Type B pancreatic cell (in vitro differentiated cells): ENCODE measurements at regions not wholly inside any gene's neighbourhood (a gene's known extent, or its start where the extent isn't known, plus 50 kb on each side); places are given as distances from the start of the nearest gene placed in this dataset.

Experiments
- DNase-seq: peaks from one replicate; pipeline ENCODE4 v3.0.0; 2021; ENCODE audit warnings: mixed read lengths; ENCODE audit not compliant: unreplicated experiment; ENCODE audit errors: extremely low spot score
- H3K27ac Mint-ChIP-seq: 2 replicates; pipeline ENCODE4 v1.8.0; 2021; ENCODE audit warnings: mild to moderate bottlenecking, mixed read lengths
- H3K27me3 Mint-ChIP-seq: 2 replicates; pipeline ENCODE4 v1.8.0; 2021; ENCODE audit warnings: mixed read lengths
- H3K36me3 Mint-ChIP-seq: 2 replicates; pipeline ENCODE4 v1.8.0; 2021; ENCODE audit warnings: mixed read lengths
- H3K4me1 Mint-ChIP-seq: one replicate; pipeline ENCODE4 v1.8.0; 2021; ENCODE audit warnings: mixed read lengths; ENCODE audit not compliant: unreplicated experiment
- H3K4me3 Mint-ChIP-seq: 2 replicates; pipeline ENCODE4 v1.8.0; 2021; ENCODE audit warnings: mild to moderate bottlenecking, mixed read lengths
- H3K9me3 Mint-ChIP-seq: 2 replicates; pipeline ENCODE4 v1.8.0; 2021; ENCODE audit warnings: mixed read lengths
- TF ChIP-seq, protein P1 (sequence below): fragments of 200-600 bp; sonication (generic); conservative IDR thresholded peaks from 2 replicates; pipeline ENCODE4 v1.5.0; 2021; ENCODE audit warnings: antibody characterized with exemption, mild to moderate bottlenecking

DNA sequence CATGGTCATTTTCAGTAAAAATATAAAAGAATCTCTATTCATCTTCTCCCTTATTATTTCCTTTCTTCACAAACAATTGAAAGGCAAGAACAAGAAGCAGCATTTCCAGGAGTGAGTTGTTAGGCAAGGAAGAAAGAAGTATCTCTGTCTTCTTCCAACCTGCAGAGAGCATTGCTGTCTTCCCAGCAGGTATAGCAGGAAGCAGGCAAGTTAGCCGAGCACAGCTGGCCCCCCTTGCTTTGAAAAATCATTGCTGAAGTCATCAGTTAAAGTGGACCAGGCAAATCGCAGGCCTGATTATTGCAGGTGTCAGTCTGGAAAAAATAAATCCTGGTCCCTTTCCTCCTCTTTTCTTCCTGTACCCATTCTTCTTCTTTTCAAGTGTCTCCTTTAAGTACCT lies 353.1 kb upstream of the BRINP1 start:
- TF ChIP-seq, protein P1, sequence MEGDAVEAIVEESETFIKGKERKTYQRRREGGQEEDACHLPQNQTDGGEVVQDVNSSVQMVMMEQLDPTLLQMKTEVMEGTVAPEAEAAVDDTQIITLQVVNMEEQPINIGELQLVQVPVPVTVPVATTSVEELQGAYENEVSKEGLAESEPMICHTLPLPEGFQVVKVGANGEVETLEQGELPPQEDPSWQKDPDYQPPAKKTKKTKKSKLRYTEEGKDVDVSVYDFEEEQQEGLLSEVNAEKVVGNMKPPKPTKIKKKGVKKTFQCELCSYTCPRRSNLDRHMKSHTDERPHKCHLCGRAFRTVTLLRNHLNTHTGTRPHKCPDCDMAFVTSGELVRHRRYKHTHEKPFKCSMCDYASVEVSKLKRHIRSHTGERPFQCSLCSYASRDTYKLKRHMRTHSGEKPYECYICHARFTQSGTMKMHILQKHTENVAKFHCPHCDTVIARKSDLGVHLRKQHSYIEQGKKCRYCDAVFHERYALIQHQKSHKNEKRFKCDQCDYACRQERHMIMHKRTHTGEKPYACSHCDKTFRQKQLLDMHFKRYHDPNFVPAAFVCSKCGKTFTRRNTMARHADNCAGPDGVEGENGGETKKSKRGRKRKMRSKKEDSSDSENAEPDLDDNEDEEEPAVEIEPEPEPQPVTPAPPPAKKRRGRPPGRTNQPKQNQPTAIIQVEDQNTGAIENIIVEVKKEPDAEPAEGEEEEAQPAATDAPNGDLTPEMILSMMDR, result no peak
- Mint-ChIP-seq H3K27me3 (peaks cover 34% of the 10 kb centered on the region), H3K4me3 (no peak overlapping the region), H3K36me3 (no peaks in the 10 kb centered on the region), H3K9me3 (no peaks in the 10 kb centered on the region), H3K4me1 (no peaks in the 10 kb centered on the region), H3K27ac (no peak overlapping the region)
- DNase-seq, result no peak

DNA sequence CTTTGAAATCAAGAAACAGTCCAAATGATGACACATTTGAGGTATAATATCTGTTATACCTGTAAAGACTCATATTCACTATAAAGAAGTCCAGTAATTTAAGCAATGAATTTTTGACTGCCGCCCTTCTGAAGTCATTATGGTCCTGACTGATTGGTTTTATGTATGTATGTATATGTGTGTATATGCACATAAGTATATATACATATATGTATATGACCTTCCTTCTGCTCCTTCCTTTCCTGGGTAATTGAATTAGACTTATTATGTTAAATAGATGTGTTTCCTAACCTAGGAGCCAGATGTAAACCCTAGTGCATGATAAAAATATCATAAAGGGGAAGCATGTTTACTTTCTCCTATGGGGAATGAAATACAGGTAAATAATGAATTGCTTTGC lies 343.1 kb upstream of the BRINP1 start:
- peaks cover 2% of the 10 kb centered on the region for H3K27me3 Mint-ChIP-seq
- H3K27ac Mint-ChIP-seq, result no peak overlapping the region
- TF ChIP-seq, protein P1, result no peak
- no peak overlapping the region for H3K4me3 Mint-ChIP-seq
- no peaks in the 10 kb centered on the region for H3K36me3 Mint-ChIP-seq
- H3K9me3 Mint-ChIP-seq, result no peaks in the 10 kb centered on the region
- DNase-seq, result no peak
- no peaks in the 10 kb centered on the region for H3K4me1 Mint-ChIP-seq

DNA sequence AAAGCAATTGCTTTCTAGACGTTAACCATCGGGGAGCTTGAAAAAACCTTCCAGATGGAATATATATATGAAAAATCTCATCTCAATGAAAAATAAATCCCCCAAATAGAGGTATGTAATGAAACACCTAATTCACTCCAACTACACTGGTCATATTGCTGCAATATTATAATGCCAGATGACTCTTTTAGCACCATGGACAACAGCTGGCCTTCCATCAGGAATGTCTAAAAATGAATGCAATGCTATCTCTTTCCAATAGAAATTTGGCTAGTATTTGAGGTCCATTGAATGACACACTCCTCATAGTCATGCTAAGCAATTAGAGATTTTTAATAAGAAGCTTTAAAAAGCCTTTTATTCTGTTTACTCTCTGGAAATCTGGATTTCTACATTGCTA lies 340.2 kb upstream of the BRINP1 start:
- Mint-ChIP-seq H3K4me3 (no peak overlapping the region), H3K4me1 (no peaks in the 10 kb centered on the region), H3K36me3 (no peaks in the 10 kb centered on the region), H3K27me3 (peaks cover 14% of the 10 kb centered on the region), H3K27ac (no peak overlapping the region), H3K9me3 (no peaks in the 10 kb centered on the region)
- TF ChIP-seq, protein P1, result no peak
- no peak for DNase-seq

DNA sequence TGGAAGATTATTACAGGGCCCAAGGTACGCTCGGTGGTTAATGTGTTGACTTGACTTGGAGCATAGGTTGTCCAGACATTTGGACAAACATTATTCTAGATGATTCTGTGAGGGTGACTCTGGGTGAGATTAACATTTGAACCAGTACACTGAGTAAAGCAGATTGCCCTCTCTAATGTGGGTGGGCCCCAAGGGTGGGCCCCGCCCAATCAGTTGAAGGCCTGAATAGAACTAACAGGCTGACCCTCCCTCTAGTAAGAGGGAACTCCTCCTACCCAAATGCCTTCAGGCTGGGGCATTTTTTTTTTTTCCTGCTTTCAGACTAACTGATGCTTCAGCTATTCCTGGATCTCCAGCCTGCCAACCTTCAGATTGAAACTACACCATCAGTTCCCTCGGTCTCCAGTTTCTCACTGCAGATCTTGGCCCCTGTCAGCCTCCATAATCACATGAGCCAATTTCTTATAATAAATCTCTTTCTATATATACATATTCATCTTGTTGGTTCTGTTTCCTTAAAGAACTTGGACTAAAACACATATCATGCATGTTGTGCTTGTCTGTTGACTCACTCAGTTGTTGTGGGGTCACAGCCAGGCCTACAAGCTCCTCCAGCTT lies 338.1 kb upstream of the BRINP1 start:
- no peak for DNase-seq
- Mint-ChIP-seq H3K27me3 (peaks cover 26% of the 10 kb centered on the region), H3K4me3 (no peak overlapping the region), H3K27ac (no peak overlapping the region), H3K9me3 (no peaks in the 10 kb centered on the region), H3K4me1 (no peaks in the 10 kb centered on the region), H3K36me3 (no peaks in the 10 kb centered on the region)
- TF ChIP-seq, protein P1, result no peak

DNA sequence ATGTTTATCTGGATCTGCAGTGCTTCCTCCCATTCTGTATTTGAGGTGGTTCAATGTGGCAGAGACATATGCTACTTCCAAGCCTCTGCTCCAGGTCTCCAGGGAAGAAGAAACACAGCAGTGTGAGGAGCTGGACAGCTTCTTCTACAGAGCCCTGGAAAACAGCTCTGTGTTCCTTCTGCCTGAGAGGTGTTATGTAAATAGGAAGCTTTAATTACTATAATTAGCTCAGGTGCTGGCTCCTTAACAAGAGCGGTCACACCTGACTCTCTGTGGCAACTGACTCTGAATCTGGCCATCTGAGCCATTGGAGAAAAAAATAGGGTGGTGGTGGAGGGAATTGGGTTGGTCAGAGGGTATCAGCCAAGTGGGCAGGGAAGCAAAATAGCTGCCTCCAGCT lies 332.4 kb upstream of the BRINP1 start:
- Mint-ChIP-seq H3K27me3 (peaks cover 57% of the 10 kb centered on the region), H3K27ac (no peak overlapping the region), H3K36me3 (no peaks in the 10 kb centered on the region), H3K4me1 (no peaks in the 10 kb centered on the region), H3K9me3 (no peaks in the 10 kb centered on the region), H3K4me3 (no peak overlapping the region)
- no peak for DNase-seq
- TF ChIP-seq, protein P1, result no peak

DNA sequence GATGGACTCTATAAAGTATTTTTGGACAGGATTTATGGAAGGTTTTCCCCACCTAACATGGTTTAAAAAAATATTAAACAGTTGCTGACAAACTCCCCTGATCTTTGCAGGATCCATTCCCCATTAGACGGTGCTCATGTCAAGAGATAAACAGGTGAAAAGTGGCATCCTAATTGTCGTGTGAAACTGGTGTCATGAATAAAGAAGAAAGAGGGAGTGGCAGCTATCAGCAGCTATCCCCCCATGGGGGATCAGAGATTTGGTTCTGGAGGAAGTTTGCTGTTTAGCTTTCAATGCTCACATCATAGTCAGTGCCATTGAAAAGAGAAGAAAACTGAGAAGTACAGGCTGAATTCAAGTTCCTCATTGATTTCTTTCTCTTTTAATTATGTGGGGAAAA lies 329.3 kb upstream of the BRINP1 start:
- DNase-seq, result no peak
- Mint-ChIP-seq H3K9me3 (no peaks in the 10 kb centered on the region), H3K4me1 (no peaks in the 10 kb centered on the region), H3K27ac (no peak overlapping the region), H3K4me3 (no peak overlapping the region), H3K27me3 (peaks cover 53% of the 10 kb centered on the region), H3K36me3 (no peaks in the 10 kb centered on the region)
- TF ChIP-seq, protein P1, result no peak
